WTC11 (cell line): ENCODE measurements at regions not wholly inside any gene's neighbourhood (a gene's known extent, or its start where the extent isn't known, plus 50 kb on each side); places are given as distances from the start of the nearest gene placed in this dataset.

Experiments used
- ATF1 ChIP-seq: sonication (generic); formaldehyde crosslinking; IDR thresholded peaks from 2 replicates; pipeline ENCODE4 v1.8.1; 2023; ENCODE audit warnings: mild to moderate bottlenecking, moderate library complexity, missing genetic modification reagents
- ATF6 ChIP-seq: sonication (generic); formaldehyde crosslinking; IDR thresholded peaks from 2 replicates; pipeline ENCODE4 v1.8.1; 2023; ENCODE audit warnings: mild to moderate bottlenecking, missing genetic modification reagents
- JUN ChIP-seq: sonication (generic); formaldehyde crosslinking; IDR thresholded peaks from 2 replicates; pipeline ENCODE4 v1.8.0; 2023; ENCODE audit warnings: mild to moderate bottlenecking, missing genetic modification reagents
- MXD4 ChIP-seq: fragments of 250-450 bp; sonication (Bioruptor Pico); IDR thresholded peaks from 2 replicates; pipeline ENCODE4 v1.8.0; 2021; ENCODE audit warnings: mild to moderate bottlenecking, moderate library complexity, borderline replicate concordance
- NR2C2 ChIP-seq: sonication (generic); formaldehyde crosslinking; IDR thresholded peaks from 2 replicates; pipeline ENCODE4 v1.8.0; 2022; ENCODE audit warnings: mild to moderate bottlenecking, missing genetic modification reagents
- SMAD4 ChIP-seq: sonication (generic); formaldehyde crosslinking; IDR thresholded peaks from 2 replicates; pipeline ENCODE4 v1.8.0; 2022; ENCODE audit warnings: mild to moderate bottlenecking, missing genetic modification reagents
- SP1 ChIP-seq: sonication (generic); formaldehyde crosslinking; conservative IDR thresholded peaks from 2 replicates; pipeline ENCODE4 v1.8.1; 2022; ENCODE audit warnings: missing genetic modification reagents
- STAT6 ChIP-seq: sonication (generic); formaldehyde crosslinking; conservative IDR thresholded peaks from 2 replicates; pipeline ENCODE4 v1.8.1; 2023; ENCODE audit warnings: mild to moderate bottlenecking, low read depth, missing genetic modification reagents, moderate library complexity
- USF1 ChIP-seq: sonication (generic); formaldehyde crosslinking; IDR thresholded peaks from 2 replicates; pipeline ENCODE4 v1.8.0; 2022; ENCODE audit warnings: mild to moderate bottlenecking, missing genetic modification reagents
- ZNF138 ChIP-seq: sonication (generic); formaldehyde crosslinking; conservative IDR thresholded peaks from 2 replicates; pipeline ENCODE4 v1.8.1; 2022; ENCODE audit warnings: mild to moderate bottlenecking, moderate library complexity, missing genetic modification reagents
- TF ChIP-seq, protein P1 (sequence below): fragments of 200-600 bp; IDR thresholded peaks from 2 replicates; pipeline ENCODE4 v1.8.0; 2022; ENCODE audit warnings: antibody characterized with exemption
- TF ChIP-seq, protein P2 (sequence below): sonication (generic); formaldehyde crosslinking; IDR thresholded peaks from 2 replicates; pipeline ENCODE4 v1.8.1; 2023; ENCODE audit warnings: mild to moderate bottlenecking, missing genetic modification reagents, moderate library complexity
- TF ChIP-seq, protein P3 (sequence below): sonication (generic); formaldehyde crosslinking; conservative IDR thresholded peaks from 2 replicates; pipeline ENCODE4 v1.8.1; 2022; ENCODE audit warnings: mild to moderate bottlenecking, missing genetic modification reagents

DNA sequence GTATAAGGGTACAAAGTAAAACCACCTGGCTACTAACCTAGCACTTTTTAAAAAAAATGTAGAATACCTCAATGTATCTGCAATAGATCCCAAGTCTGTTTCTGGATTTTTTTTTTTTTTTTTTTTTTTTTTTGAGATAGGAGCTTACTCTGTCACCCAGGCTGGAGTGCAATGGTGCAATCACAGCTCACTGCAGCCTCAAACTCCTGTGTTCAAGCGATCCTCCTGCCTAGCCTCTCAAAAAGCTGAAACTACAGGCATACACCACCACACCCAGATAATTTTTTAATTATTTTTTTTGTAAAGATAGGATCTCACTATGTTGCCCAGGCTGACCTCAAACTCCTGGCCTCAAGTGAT is 537.5 kb upstream of the CAMK1G start:
- TF ChIP-seq, protein P1, sequence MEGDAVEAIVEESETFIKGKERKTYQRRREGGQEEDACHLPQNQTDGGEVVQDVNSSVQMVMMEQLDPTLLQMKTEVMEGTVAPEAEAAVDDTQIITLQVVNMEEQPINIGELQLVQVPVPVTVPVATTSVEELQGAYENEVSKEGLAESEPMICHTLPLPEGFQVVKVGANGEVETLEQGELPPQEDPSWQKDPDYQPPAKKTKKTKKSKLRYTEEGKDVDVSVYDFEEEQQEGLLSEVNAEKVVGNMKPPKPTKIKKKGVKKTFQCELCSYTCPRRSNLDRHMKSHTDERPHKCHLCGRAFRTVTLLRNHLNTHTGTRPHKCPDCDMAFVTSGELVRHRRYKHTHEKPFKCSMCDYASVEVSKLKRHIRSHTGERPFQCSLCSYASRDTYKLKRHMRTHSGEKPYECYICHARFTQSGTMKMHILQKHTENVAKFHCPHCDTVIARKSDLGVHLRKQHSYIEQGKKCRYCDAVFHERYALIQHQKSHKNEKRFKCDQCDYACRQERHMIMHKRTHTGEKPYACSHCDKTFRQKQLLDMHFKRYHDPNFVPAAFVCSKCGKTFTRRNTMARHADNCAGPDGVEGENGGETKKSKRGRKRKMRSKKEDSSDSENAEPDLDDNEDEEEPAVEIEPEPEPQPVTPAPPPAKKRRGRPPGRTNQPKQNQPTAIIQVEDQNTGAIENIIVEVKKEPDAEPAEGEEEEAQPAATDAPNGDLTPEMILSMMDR, result no peak
- TF ChIP-seq SP1 (CRISPR knock-in tag), result no peak
- TF ChIP-seq, protein P2, sequence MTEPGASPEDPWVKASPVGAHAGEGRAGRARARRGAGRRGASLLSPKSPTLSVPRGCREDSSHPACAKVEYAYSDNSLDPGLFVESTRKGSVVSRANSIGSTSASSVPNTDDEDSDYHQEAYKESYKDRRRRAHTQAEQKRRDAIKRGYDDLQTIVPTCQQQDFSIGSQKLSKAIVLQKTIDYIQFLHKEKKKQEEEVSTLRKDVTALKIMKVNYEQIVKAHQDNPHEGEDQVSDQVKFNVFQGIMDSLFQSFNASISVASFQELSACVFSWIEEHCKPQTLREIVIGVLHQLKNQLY (CRISPR knock-in tag), result no peak
- TF ChIP-seq, protein P3, sequence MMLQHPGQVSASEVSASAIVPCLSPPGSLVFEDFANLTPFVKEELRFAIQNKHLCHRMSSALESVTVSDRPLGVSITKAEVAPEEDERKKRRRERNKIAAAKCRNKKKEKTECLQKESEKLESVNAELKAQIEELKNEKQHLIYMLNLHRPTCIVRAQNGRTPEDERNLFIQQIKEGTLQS (CRISPR knock-in tag), result no peak
- TF ChIP-seq ZNF138 (CRISPR knock-in tag), result no peak
- TF ChIP-seq ATF1 (CRISPR knock-in tag), result no peak
- no peak for TF ChIP-seq USF1 (CRISPR knock-in tag)
- TF ChIP-seq NR2C2 (CRISPR knock-in tag), result no peak
- TF ChIP-seq JUN (CRISPR knock-in tag), result no peak
- TF ChIP-seq ATF6, result no peak
- no peak for TF ChIP-seq SMAD4 (CRISPR knock-in tag)
- no peak for TF ChIP-seq MXD4 (CRISPR knock-in tag)
- no peak for TF ChIP-seq STAT6 (CRISPR knock-in tag)
